Mesenchymal stem cell (in vitro differentiated cells and primary cell): ENCODE measurements at regions not wholly inside any gene's neighbourhood (a gene's known extent, or its start where the extent isn't known, plus 50 kb on each side); places are given as distances from the start of the nearest gene placed in this dataset.

Experiments used
- DNase-seq: peaks from one replicate; pipeline ENCODE4 v3.0.0-alpha.2; 2013
- H2AFZ ChIP-seq: one replicate; pipeline ENCODE4 v1.6.1; 2013; ENCODE audit warnings: low read depth, mild to moderate bottlenecking, control low read depth, inconsistent platforms, low read length, moderate library complexity
- H2AK5ac ChIP-seq: 2 replicates; pipeline ENCODE4 v1.6.1; 2013; ENCODE audit warnings: low read length, moderate library complexity, mild to moderate bottlenecking, inconsistent platforms; ENCODE audit not compliant: severe bottlenecking
- H2BK120ac ChIP-seq: one replicate; pipeline ENCODE4 v1.6.1; 2013; ENCODE audit warnings: low read depth, mild to moderate bottlenecking, inconsistent platforms, low read length, moderate library complexity
- H2BK12ac ChIP-seq, 2 experiments: one replicate each; pipeline ENCODE4 v1.6.1; 2013; ENCODE audit warnings: inconsistent platforms in 2 of 2, low read length in 2 of 2, mild to moderate bottlenecking in 2 of 2, moderate library complexity in 2 of 2, control low read depth in 1 of 2
- H2BK15ac ChIP-seq: one replicate; pipeline ENCODE4 v1.6.1; 2013; ENCODE audit warnings: mild to moderate bottlenecking, low read depth, inconsistent platforms; ENCODE audit not compliant: poor library complexity, severe bottlenecking
- H2BK5ac ChIP-seq: 2 replicates; pipeline ENCODE4 v1.6.1; 2013; ENCODE audit warnings: low read depth, mild to moderate bottlenecking, low read length, control low read depth, inconsistent platforms; ENCODE audit not compliant: poor library complexity, severe bottlenecking
- H3K14ac ChIP-seq, 2 experiments: one replicate each; pipeline ENCODE4 v1.6.1; 2013; ENCODE audit warnings: inconsistent platforms in 2 of 2, low read length in 2 of 2, control low read depth in 1 of 2, mild to moderate bottlenecking in 1 of 2, moderate library complexity in 1 of 2
- H3K18ac ChIP-seq, 2 experiments: one replicate each; pipeline ENCODE4 v1.6.1; 2013; ENCODE audit warnings: inconsistent platforms in 2 of 2, low read length in 2 of 2, control low read depth in 1 of 2, low read depth in 1 of 2, mild to moderate bottlenecking in 1 of 2
- H3K23ac ChIP-seq, 2 experiments: one replicate each; pipeline ENCODE4 v1.6.1; 2013; ENCODE audit warnings: inconsistent platforms in 2 of 2, low read length in 2 of 2, mild to moderate bottlenecking in 2 of 2, moderate library complexity in 2 of 2, control low read depth in 1 of 2
- H3K27ac ChIP-seq: 2 replicates; pipeline ENCODE4 v1.5.1; 2013; ENCODE audit warnings: mild to moderate bottlenecking, moderate library complexity, low read length, control low read depth, inconsistent platforms; ENCODE audit not compliant: poor library complexity, severe bottlenecking
- H3K27me3 ChIP-seq, 2 experiments: 2 replicates each; pipeline versions ENCODE4 v1.6.1 to v1.7.0; 2013; ENCODE audit warnings: low read length in 2 of 2, mild to moderate bottlenecking in 2 of 2, moderate library complexity in 2 of 2, control low read depth in 1 of 2, inconsistent platforms in 1 of 2; ENCODE audit not compliant: control insufficient read depth in 1 of 2, insufficient read depth in 1 of 2
- H3K36me3 ChIP-seq, 2 experiments: 2 replicates each; pipeline versions ENCODE4 v1.6.1 to v1.7.0; 2013; ENCODE audit warnings: low read length in 2 of 2, control low read depth in 1 of 2, inconsistent platforms in 1 of 2, low read depth in 1 of 2, mild to moderate bottlenecking in 1 of 2; ENCODE audit not compliant: insufficient read depth in 2 of 2, control insufficient read depth in 1 of 2
- H3K4ac ChIP-seq, 2 experiments: one replicate each; pipeline ENCODE4 v1.6.1; 2013; ENCODE audit warnings: inconsistent platforms in 2 of 2, low read length in 2 of 2, mild to moderate bottlenecking in 2 of 2, moderate library complexity in 2 of 2, control low read depth in 1 of 2, low read depth in 1 of 2
- H3K4me1 ChIP-seq: 2 replicates; pipeline ENCODE4 v1.6.1; 2013; ENCODE audit warnings: low read depth, low read length, control low read depth; ENCODE audit not compliant: control insufficient read depth, insufficient read depth
- H3K4me2 ChIP-seq: 2 replicates; pipeline ENCODE4 v1.6.1; 2013; ENCODE audit warnings: low read length, mild to moderate bottlenecking, inconsistent platforms; ENCODE audit not compliant: poor library complexity, severe bottlenecking
- H3K4me3 ChIP-seq, 2 experiments: 2 replicates each; pipeline versions ENCODE4 v1.5.1 to v1.7.0; 2013; ENCODE audit warnings: low read length in 2 of 2, mild to moderate bottlenecking in 2 of 2, control low read depth in 1 of 2, low read depth in 1 of 2; ENCODE audit not compliant: insufficient read depth in 1 of 2
- H3K79me1 ChIP-seq: replicated peaks from 2 replicates; pipeline ENCODE4 v1.6.1; 2013; ENCODE audit warnings: mild to moderate bottlenecking, control low read depth, low read length, inconsistent platforms; ENCODE audit not compliant: poor library complexity, severe bottlenecking
- H3K9ac ChIP-seq: 2 replicates; pipeline ENCODE4 v1.7.0; 2013; ENCODE audit warnings: mild to moderate bottlenecking, low read length, moderate library complexity
- H3K9me3 ChIP-seq: 2 replicates; pipeline ENCODE4 v1.7.0; 2013; ENCODE audit warnings: mild to moderate bottlenecking, low read length; ENCODE audit not compliant: control insufficient read depth
- H4K8ac ChIP-seq: one replicate; pipeline ENCODE4 v1.6.1; 2013; ENCODE audit warnings: inconsistent platforms, mild to moderate bottlenecking, low read length, moderate library complexity
- H4K91ac ChIP-seq: one replicate; pipeline ENCODE4 v1.6.1; 2013; ENCODE audit warnings: mild to moderate bottlenecking, low read length, inconsistent platforms
- WGBS: methylation state at CpG from one replicate; pipeline ENCODE4 v1.1.7; 2013; ENCODE audit warnings: mixed read lengths; 5-methylcytosine and 5-hydroxymethylcytosine counted together

GRCh38 chr10:90484518-90484917, 373.3 kb downstream of the HTR7 start:
- H3K9ac ChIP-seq = no peak overlapping the region
- H2BK5ac ChIP-seq = no peak overlapping the region
- no peak overlapping the region for H3K4me2 ChIP-seq
- H3K4ac ChIP-seq = peak overlapping the region in 1 of 2 experiments; percentile 64
- H3K23ac ChIP-seq = no peak overlapping the region
- no peak overlapping the region for H2BK120ac ChIP-seq
- no peak overlapping the region for H3K4me3 ChIP-seq
- no peak overlapping the region for H2AK5ac ChIP-seq
- no peak overlapping the region for H3K27ac ChIP-seq
- no peaks in the 10 kb centered on the region for H3K27me3 ChIP-seq
- no peaks in the 10 kb centered on the region for H3K36me3 ChIP-seq
- H3K18ac ChIP-seq = peak overlapping the region; percentile 12 to 80
- H4K8ac ChIP-seq = no peak overlapping the region
- no peaks in the 10 kb centered on the region for H3K4me1 ChIP-seq
- H3K14ac ChIP-seq = peak overlapping the region in 1 of 2 experiments; percentile 77
- peak overlapping the region; percentile 80 for H2BK15ac ChIP-seq
- H2AFZ ChIP-seq = no peak overlapping the region
- peaks cover 12% of the 10 kb centered on the region for H3K9me3 ChIP-seq
- peak overlapping the region in 1 of 2 experiments; percentile 37 for H2BK12ac ChIP-seq
- WGBS = 89% methylated on average over 3 of the region's 3 CpGs
- H3K79me1 ChIP-seq = no peaks in the 10 kb centered on the region
- no peak overlapping the region for H4K91ac ChIP-seq
- no peak for DNase-seq

DNA sequence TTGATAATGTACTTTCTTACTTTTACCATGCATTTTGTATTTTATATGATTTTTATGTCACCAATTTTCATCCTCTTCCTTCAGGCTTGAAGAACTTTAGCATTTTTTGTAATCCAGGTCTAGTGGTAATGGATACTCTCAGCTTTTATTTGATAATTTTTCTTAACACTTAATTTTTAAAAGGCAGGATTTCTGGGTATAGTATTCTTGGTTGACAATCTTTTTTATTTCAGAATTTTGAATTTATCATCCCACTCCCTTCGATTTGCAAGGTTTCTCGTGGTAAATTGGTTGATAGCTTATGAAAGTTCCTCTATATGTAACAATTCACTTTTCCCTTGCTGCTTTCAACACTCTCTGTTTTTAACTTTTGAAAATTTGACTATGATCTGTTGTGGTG, 363.7 kb downstream of the HTR7 start:
- Histone ChIP-seq H3K4me1 (no peaks in the 10 kb centered on the region), H2BK5ac (no peak overlapping the region), H2BK12ac (no peak overlapping the region), H2BK120ac (no peak overlapping the region), H3K79me1 (no peaks in the 10 kb centered on the region), H3K18ac (no peak overlapping the region), H3K36me3 (no peaks in the 10 kb centered on the region), H3K27me3 (no peaks in the 10 kb centered on the region), H2AK5ac (no peak overlapping the region), H3K4me3 (no peak overlapping the region), H3K27ac (no peak overlapping the region), H3K4me2 (no peak overlapping the region), H2AFZ (no peak overlapping the region), H3K23ac (no peak overlapping the region), H4K91ac (no peak overlapping the region), H3K14ac (no peak overlapping the region), H3K4ac (no peak overlapping the region), H3K9me3 (peaks cover 68% of the 10 kb centered on the region), H3K9ac (no peak overlapping the region), H2BK15ac (no peak overlapping the region), H4K8ac (no peak overlapping the region)
- no peak for DNase-seq
- WGBS = no CpG with 5 or more reads among the region's 2 CpGs

GRCh38 chr10:90504172-90504571, 353.7 kb downstream of the HTR7 start:
- H4K91ac ChIP-seq = no peak overlapping the region
- no peak overlapping the region for H3K4me2 ChIP-seq
- H2AK5ac ChIP-seq = no peak overlapping the region
- no peak overlapping the region for H3K4me3 ChIP-seq
- H3K9me3 ChIP-seq = peaks cover 10% of the 10 kb centered on the region
- 71% methylated on average over 1 of the region's 2 CpGs for WGBS
- no peaks in the 10 kb centered on the region for H3K4me1 ChIP-seq
- H3K79me1 ChIP-seq = no peaks in the 10 kb centered on the region
- no peaks in the 10 kb centered on the region for H3K27me3 ChIP-seq
- no peaks in the 10 kb centered on the region for H3K36me3 ChIP-seq
- no peak overlapping the region for H2AFZ ChIP-seq
- H3K23ac ChIP-seq = no peak overlapping the region
- H3K14ac ChIP-seq = no peak overlapping the region
- no peak overlapping the region for H3K9ac ChIP-seq
- H3K4ac ChIP-seq = no peak overlapping the region
- H2BK12ac ChIP-seq = no peak overlapping the region
- no peak overlapping the region for H2BK15ac ChIP-seq
- DNase-seq = no peak
- H3K27ac ChIP-seq = no peak overlapping the region
- no peak overlapping the region for H2BK120ac ChIP-seq
- no peak overlapping the region for H3K18ac ChIP-seq
- H4K8ac ChIP-seq = no peak overlapping the region
- no peak overlapping the region for H2BK5ac ChIP-seq

DNA sequence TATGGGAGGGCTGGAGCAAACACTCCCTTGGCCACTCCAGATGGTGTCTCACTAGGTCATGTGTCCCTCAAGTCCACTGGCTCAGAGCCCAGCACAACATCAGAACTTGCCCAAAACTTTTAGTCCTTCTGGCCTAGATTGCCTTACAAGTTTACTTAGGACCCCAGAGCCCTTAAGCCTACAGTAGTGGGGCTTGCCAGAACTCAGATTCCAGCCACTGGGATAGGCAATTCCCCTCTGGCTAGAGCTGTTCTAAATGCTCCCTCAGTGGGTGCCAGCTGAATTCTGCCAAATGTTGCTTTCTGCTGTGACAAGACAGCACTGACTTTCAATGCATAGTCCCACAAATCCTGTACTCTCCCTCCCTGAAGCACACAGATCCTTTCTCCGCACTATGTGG, 331.1 kb downstream of the HTR7 start:
- H2AK5ac ChIP-seq = no peak overlapping the region
- H3K79me1 ChIP-seq = no peaks in the 10 kb centered on the region
- H2BK120ac ChIP-seq = no peak overlapping the region
- no peaks in the 10 kb centered on the region for H3K9me3 ChIP-seq
- no peak overlapping the region for H2BK15ac ChIP-seq
- H3K23ac ChIP-seq = no peak overlapping the region
- H2BK12ac ChIP-seq = peak overlapping the region in 1 of 2 experiments; percentile 19
- H3K9ac ChIP-seq = no peak overlapping the region
- DNase-seq = no peak
- no peak overlapping the region for H3K18ac ChIP-seq
- no peak overlapping the region for H4K91ac ChIP-seq
- H3K4me2 ChIP-seq = no peak overlapping the region
- no peak overlapping the region for H2AFZ ChIP-seq
- no peak overlapping the region for H3K27ac ChIP-seq
- H3K36me3 ChIP-seq = no peaks in the 10 kb centered on the region
- H3K4me3 ChIP-seq = no peak overlapping the region
- 100% methylated on average over 1 of the region's 1 CpG for WGBS
- H3K27me3 ChIP-seq = no peaks in the 10 kb centered on the region
- no peak overlapping the region for H4K8ac ChIP-seq
- H3K14ac ChIP-seq = no peak overlapping the region
- no peak overlapping the region for H3K4ac ChIP-seq
- H2BK5ac ChIP-seq = no peak overlapping the region
- H3K4me1 ChIP-seq = no peaks in the 10 kb centered on the region
